NK-92 treated with Interleukin-12 subunit alpha and Interleukin-12 subunit beta, amount 100 ng/mL, for 24 hours (cell line): ENCODE measurements at regions not wholly inside any gene's neighbourhood (a gene's known extent, or its start where the extent isn't known, plus 50 kb on each side); places are given as distances from the start of the nearest gene placed in this dataset.
"Not testable (repeated sequence)": the region's sequence is repeated elsewhere in the genome, so short reads cannot be mapped to it uniquely, and the experiment has no call there.

Source experiments
- DNase-seq: peaks from one replicate; lab custom pipeline; 2025; lab: John Stamatoyannopoulos, UW

DNA sequence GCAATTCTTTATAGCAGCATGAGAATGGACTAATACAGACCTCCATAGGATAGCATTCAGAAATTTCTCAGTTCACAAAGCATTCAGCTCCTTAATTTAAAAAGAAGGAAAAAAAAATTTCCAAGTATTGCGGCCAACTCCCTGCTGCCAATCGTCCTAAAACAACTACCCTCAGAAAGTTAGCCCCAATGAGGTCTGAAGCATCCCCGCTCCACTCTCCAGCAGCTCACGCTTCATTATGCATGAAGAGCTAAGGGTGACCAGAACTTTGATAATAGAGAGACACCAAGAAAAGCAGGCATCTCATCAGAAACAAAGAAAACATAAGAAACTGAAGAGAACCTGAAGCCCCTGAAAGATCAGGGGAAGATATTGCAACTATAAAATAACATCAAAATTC is 172.8 kb upstream of the NUDT4 start:
- DNase-seq: no peak

DNA sequence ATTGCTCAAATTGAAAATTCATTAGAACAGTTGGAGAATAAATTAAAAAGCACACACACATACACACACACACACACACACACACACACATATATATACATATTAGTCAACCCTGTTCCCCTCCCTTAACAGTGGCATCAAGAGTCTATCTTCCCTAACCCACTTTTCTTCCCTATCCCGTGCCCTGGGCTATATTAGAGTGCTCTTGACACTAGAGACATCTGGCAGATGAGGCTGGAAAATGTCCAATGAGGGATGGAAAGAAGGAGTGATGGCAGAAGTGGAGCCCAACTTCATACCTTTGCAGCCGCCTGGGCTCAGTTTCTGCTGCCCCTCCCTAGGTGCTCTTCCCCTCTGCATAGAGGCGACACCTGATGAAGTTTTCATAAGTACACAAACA is 172.4 kb upstream of the NUDT4 start:
- DNase-seq: no peak

GRCh38 chr12:93208011-93208410 is 169.7 kb upstream of the NUDT4 start:
- no peak for DNase-seq

DNA sequence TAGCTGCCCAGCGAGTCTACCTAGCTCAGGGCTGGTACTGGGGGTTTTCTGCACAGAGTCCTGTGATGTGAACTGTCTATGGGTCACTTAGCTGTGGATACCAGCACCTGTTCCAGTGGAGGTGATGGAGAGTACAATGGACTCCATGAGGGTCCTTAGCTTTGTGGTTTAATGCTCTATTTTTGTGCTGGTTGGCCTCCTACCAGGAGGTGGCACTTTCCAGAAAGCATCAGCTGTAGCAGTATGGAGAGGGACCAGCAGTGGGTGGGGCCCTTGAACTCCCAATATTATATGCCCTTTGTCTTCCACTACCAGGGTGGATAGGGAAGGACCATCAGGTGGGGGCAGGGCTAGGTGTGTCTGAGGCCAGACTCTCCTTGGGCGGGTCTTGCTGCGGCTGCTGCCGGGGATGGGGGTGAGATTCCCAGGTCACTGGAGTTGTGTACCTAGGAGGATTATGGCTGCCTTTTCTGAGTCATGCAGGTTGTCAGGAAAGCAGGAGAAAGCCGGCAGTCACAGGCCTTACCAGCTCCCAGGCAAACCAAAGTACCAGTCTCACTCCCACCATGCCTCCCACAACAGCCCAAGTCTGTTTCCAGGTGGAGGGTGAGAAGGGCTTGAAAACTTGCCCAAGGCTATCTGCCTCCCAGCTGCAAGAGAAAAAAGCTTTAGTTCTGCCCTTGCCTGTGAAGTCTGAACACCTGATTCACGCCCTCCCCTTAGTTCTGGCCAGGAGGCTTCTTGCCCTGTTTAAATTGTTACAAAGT is 163.0 kb upstream of the NUDT4 start:
- DNase-seq: no peak

- DNase-seq: no peak
Observed at GRCh38 chr12:93215290-93215678, 162.4 kb upstream of the NUDT4 start.

- no peak for DNase-seq
Observed at GRCh38 chr12:93219947-93220346, 157.8 kb upstream of the NUDT4 start.

DNA sequence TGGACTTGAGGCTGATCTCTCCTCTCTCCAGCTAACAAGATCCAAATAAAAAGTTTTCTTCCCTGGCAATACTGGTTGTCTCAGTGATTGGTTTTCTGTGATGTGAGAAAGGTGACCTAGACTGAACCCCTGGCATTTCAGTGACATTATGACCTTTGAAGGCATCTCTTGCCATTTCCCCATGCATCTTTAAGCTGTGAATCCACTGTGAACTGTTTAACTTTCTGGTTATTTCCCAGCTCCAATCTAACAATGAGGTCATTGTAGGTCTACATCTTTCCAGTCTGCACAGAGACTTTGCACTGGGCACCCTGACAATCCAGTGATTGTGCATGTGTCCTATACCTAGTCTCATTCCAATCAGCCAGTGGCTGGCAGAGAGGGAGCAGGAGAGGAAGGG is 155.9 kb upstream of the NUDT4 start:
- DNase-seq: no peak

GRCh38 chr12:93223440-93224426 is 154.0 kb upstream of the NUDT4 start:
- no peak for DNase-seq

DNA sequence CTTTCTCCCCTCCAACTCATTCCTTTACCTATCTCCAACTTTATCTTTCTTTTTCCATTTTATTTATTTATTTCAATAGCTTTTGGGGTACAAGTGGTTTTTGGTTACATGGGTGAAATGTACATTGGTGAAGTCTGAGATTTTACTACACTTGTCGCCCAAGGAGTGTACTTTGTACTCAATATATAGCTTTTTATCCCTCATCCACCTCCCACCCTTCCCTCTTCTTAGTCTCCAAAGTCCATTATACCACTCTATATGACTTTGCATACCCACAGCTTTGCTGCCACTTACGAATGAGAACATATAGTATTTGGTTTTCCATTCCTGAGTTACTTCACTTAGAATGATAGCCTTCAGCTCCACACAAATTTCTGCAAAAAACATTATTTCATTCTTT is 152.6 kb upstream of the NUDT4 start:
- no peak for DNase-seq

DNA sequence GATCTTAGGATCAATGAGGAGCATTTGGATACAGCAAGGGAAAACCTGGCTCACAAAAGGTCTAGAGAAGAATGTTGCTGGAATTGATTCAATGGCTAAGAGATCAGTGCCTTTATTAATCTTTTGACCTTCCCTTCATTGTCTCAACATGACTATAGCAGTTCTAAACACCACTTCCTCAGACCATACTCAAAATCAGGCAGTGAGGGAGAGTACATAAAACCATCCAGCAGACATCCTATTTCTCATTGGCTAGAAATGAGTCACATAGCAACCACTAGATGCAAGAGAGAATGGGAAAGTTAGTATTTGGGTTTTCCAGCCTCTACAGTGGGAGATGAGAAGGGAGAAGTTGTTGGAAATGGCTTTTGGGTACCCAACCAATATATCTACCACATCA is 151.4 kb upstream of the NUDT4 start:
- DNase-seq: no peak

DNA sequence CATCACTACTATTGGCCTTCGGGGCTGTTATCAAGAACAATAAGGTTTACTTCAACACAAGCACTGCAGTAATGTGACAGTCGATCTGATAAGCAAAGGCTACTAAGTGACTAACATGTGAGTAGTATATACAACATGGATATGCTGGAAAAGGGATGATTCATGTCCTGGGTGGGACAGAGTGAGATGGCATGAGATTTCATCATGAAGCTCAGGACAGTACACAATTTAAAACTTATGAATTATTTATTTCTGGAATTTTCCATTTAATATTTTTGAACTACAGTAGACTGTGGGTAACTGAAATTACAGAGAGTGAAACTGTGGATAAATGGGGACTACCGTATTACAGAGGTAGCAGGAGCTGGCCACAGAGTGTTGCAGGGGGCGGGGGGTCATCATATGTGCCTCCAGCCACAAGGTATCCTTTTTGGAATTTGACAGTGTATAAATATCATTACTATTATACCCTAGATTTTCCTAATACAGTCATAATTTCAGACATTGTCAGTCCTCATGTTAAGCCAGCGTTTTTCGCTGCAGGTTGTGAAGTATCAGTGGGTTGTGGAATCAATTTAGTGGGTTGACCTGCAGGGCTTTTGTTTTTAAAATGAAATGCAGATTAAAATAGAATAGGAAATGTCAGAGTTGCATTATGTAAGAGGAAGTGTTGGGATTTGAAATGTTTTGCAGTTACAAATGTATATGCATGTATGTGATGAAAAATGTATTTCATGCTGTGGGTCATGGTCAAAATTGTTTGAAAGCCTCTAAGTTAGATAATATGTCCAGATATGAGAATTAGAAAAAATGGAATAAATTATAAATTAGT is 148.0 kb upstream of the NUDT4 start:
- no peak for DNase-seq

DNA sequence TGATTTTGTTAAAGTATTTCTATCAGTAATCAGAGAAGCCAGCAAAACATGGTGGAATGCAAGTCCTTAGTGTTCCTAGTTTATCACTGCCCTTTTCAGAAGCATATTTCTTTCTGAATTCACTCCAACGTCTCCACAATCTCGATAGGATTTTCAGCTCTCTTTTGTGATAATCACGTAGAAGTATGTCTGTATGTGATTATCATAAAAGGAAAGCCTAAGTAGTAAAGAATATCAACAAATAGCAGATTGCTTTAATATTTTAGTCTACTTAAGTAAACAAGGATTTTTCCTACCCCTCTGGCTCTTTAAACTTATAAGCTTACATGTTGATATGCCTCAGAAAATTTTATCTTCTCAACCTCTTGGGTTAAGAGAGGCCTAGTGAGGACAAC is 147.4 kb upstream of the NUDT4 start:
- no peak for DNase-seq

- no peak for DNase-seq
Observed at GRCh38 chr12:93231938-93232337, 145.8 kb upstream of the NUDT4 start.

DNA sequence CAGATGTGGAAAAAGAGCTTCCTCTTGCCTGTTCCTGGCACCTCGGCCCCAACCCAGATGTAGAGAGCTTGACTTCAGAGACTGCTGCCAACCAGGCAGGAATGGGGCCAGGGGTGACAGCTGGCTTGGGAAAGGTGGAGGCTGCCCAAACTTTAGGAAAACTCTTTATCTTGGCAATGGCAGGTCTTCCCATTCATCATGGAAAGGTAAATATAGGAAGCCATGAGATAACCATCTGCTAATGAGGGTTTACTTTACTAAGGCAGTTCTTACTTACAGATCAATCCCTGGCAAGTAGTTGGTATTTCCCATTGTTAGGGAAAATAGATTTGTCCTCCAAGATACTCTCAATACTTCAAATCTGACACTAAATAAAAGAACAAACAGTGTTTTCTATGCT is 143.1 kb upstream of the NUDT4 start:
- DNase-seq: no peak

GRCh38 chr12:93235881-93236280 is 141.8 kb upstream of the NUDT4 start:
- no peak for DNase-seq

DNA sequence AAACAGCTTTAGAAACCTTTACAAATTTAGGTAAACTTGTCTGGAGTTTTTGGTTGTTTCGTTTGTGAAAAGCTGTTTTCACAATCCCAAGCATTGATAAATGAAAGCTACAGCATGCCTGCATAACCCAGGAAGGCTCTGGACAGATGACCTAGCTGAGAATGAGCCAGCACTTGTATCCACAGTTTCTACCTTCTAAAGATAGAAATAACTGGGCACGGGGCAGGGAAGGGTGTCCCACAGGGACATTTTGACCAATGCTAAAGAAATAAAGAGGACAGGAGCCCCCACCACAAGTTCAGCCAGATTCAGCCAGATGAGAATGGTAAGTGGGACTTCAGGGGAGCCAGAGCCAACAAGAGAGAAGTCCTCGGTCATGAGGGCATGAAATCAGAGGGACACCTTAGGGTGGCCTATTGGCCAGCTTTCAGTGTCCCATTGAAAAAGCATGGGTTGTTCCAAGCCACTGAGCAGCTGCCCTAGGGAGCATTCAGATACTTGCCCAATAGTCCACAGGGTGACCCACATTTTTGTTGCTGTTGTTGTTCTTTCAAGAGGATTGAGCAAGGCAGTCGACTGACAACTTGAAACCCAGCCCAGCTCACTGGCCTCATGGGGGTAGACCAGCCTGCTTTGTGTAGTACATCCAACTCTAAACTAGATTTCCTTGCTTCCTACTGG is 140.3 kb upstream of the NUDT4 start:
- DNase-seq: no peak

- not testable (repeated sequence) for DNase-seq
Observed at GRCh38 chr12:93238512-93239262, 139.0 kb upstream of the NUDT4 start.

DNA sequence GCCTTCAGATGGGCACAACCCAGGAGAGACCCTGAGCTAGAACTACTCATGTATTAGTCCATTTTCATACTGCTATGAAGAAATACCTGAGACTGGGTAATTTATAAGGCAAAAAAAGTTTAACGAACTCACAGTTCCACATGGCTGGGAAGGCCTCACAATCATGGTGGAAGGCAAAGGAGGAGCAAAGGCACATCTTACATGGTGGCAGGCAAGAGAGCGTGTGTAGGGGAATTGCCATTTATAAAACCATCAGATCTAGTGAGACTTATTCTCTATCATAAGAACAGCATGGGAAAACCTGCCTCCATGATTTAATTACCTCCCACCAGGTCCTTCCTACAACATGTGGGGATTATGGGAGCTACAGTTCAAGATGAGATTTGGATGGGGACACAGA is 137.9 kb upstream of the NUDT4 start:
- DNase-seq: not testable (repeated sequence)

DNA sequence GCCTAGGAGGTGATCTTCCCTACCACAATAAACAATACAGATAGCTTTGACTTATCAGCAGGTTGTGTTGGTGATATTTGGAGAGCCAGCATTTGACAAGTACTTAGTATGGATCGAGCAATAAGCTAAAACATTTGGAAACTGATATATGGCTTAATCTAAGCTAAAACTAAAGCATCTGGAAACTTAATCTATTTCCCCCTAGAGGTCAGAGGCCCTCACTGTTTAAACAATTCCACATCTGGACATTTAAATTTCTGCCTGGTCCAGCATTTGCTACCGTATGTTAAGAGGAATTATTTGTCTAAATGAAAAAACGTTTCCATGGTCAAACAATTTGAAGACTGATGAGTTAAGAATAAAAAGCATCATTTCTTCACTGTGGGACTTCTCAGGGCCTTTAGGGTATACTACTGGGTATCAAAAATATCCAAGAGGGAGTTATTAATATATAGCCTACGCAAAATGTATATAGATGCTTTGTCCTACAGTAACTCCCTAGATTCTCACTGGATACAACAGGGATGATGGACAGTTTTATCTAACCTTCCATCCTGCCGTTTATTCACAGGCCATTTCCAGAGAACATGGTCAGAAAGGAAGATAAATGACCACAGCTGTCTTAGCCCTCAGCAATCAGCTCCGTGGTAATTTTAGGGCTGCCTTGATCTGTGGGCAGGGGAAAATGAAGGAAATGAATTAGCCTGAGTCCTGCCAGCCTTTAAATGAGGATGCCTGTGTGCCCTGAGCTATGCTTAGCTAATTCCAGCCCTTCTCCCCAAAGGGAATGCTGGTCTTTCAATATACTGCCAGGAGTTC is 135.4 kb upstream of the NUDT4 start:
- DNase-seq: no peak

- DNase-seq: no peak
Observed at GRCh38 chr12:93243382-93243688, 134.4 kb upstream of the NUDT4 start.
